Activated CD4-positive, alpha-beta T cell treated with anti-CD3 and anti-CD28 coated beads, Interleukin-2, amount 10 ng/mL, durations not matched to agents 7 days and 5 days (primary cell): ENCODE measurements at regions not wholly inside any gene's neighbourhood (a gene's known extent, or its start where the extent isn't known, plus 50 kb on each side); places are given as distances from the start of the nearest gene placed in this dataset.

Source experiments
- CTCF ChIA-PET: fragments of 350-600 bp; sonication (Branson Sonifier 250); formaldehyde crosslinking; loops from one replicate; lab custom pipeline; 2021; ENCODE audit warnings: antibody characterized with exemption; lab: Charles Lee
- POLR2A ChIA-PET: fragments of 350-600 bp; sonication (Branson Sonifier 250); formaldehyde crosslinking; loops from one replicate; lab custom pipeline; 2021; ENCODE audit warnings: antibody characterized with exemption; lab: Charles Lee
- DNase-seq: peaks from one replicate; pipeline ENCODE4 v3.0.0-alpha.2; 2020
- H3K27ac Mint-ChIP-seq: one replicate; pipeline ENCODE4 v1.8.0; 2021; ENCODE audit warnings: mild to moderate bottlenecking, moderate library complexity, mixed read lengths
- H3K27me3 Mint-ChIP-seq: one replicate; pipeline ENCODE4 v1.8.0; 2021; ENCODE audit warnings: mixed read lengths
- H3K36me3 Mint-ChIP-seq: one replicate; pipeline ENCODE4 v1.8.0; 2021; ENCODE audit warnings: low read depth, mixed read lengths
- H3K4me1 Mint-ChIP-seq: one replicate; pipeline ENCODE4 v1.8.0; 2021; ENCODE audit warnings: mixed read lengths
- H3K4me3 Mint-ChIP-seq: one replicate; pipeline ENCODE4 v1.8.0; 2021; ENCODE audit warnings: mild to moderate bottlenecking, moderate library complexity, mixed read lengths
- H3K9me3 Mint-ChIP-seq: one replicate; pipeline ENCODE4 v1.8.0; 2021; ENCODE audit warnings: mixed read lengths

GRCh38 chr10:31179091-31179680, 139.8 kb upstream of the ZEB1 start:
- Mint-ChIP-seq H3K4me1 (no peaks in the 10 kb centered on the region), H3K9me3 (peaks cover 13% of the 10 kb centered on the region), H3K27ac (no peak overlapping the region), H3K4me3 (no peak overlapping the region), H3K27me3 (peaks cover 4% of the 10 kb centered on the region), H3K36me3 (peaks cover 4% of the 10 kb centered on the region)
- ChIA-PET POLR2A (no interaction called here), CTCF (no interaction called here)
- DNase-seq = no peak

GRCh38 chr10:31186225-31187000, 132.6 kb upstream of the ZEB1 start:
- no peak for DNase-seq

GRCh38 chr10:31187182-31187581, 131.8 kb upstream of the ZEB1 start:
- POLR2A ChIA-PET = no interaction called here

More at GRCh38 chr10:31186225-31187000, 132.6 kb upstream of the ZEB1 start:
- peaks cover 2% of the 10 kb centered on the region for H3K4me1 Mint-ChIP-seq
- ChIA-PET POLR2A (no interaction called here), CTCF (no interaction called here)
- peaks cover 1% of the 10 kb centered on the region for H3K27me3 Mint-ChIP-seq
- H3K9me3 Mint-ChIP-seq = no peaks in the 10 kb centered on the region
- no peak overlapping the region for H3K4me3 Mint-ChIP-seq
- H3K27ac Mint-ChIP-seq = no peak overlapping the region
- H3K36me3 Mint-ChIP-seq = no peaks in the 10 kb centered on the region

DNA sequence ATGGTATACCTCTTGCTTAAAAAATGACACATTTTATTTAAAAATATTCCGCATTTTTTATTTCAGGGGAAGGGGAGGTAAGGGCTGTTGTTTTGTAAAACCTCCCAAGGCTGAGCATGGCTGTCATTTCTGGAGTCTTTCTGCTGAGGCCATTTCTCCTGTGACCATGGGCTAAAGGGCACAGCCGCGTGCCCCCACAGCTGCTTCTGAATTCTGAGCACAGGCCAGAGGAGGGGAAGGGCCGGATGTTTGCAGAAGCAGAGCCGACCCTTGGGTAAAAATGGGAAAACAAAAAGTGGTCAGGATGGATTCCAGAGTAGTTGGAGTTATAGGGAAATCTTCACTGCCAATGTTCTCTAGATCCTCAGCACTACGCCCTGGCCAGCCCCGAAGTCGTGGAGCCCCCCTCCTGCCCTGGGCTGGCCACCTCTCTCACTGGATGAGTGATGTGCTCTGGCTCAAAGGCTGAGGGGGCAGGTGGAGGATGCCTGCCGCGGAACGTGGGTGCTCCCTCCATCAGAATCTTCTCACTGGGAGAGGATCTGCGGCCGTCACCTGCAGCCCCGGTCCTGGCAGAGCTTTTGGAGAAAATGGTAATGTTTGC, 131.3 kb upstream of the ZEB1 start:
- ChIA-PET POLR2A (no interaction called here), CTCF (no interaction called here)
- Mint-ChIP-seq H3K4me1 (peaks cover 2% of the 10 kb centered on the region), H3K36me3 (no peaks in the 10 kb centered on the region), H3K9me3 (no peaks in the 10 kb centered on the region), H3K4me3 (no peak overlapping the region), H3K27me3 (peaks cover 1% of the 10 kb centered on the region), H3K27ac (no peak overlapping the region)
- no peak for DNase-seq

More at GRCh38 chr10:31187182-31187581, 131.8 kb upstream of the ZEB1 start:
- Mint-ChIP-seq H3K4me1 (peaks cover 2% of the 10 kb centered on the region), H3K36me3 (no peaks in the 10 kb centered on the region), H3K4me3 (no peak overlapping the region), H3K27me3 (peaks cover 1% of the 10 kb centered on the region), H3K9me3 (no peaks in the 10 kb centered on the region), H3K27ac (no peak overlapping the region)
- CTCF ChIA-PET = no interaction called here
- no peak for DNase-seq

GRCh38 chr10:31188792-31189406, 130.1 kb upstream of the ZEB1 start:
- no peak for DNase-seq
- CTCF ChIA-PET = no interaction called here
- H3K27me3 Mint-ChIP-seq = peaks cover 1% of the 10 kb centered on the region
- H3K9me3 Mint-ChIP-seq = no peaks in the 10 kb centered on the region
- H3K4me3 Mint-ChIP-seq = no peak overlapping the region
- no peaks in the 10 kb centered on the region for H3K36me3 Mint-ChIP-seq
- POLR2A ChIA-PET = no interaction called here
- no peak overlapping the region for H3K27ac Mint-ChIP-seq
- peaks cover 2% of the 10 kb centered on the region for H3K4me1 Mint-ChIP-seq

DNA sequence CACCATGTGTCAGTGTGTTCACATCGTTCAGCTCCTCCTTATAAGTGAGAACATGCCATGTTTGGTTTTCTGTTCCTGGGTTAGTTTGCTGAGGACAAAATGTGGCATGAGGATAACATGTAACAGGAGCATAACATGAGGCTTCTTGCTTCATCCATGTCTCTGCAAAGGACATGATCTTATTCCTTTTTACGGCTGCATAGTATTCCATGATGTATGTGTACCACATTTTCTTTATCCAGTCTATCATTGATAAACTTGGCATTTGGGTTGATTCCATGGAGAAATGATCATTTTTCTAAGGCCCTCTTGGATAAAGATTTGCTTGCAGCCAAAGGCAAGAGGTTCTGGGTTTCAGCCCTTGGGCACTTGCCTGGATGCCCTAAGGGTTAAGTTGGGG, 128.5 kb upstream of the ZEB1 start:
- H3K27ac Mint-ChIP-seq = no peak overlapping the region
- peaks cover 2% of the 10 kb centered on the region for H3K4me1 Mint-ChIP-seq
- H3K4me3 Mint-ChIP-seq = no peak overlapping the region
- no peak for DNase-seq
- POLR2A ChIA-PET = no interaction called here
- H3K9me3 Mint-ChIP-seq = no peaks in the 10 kb centered on the region
- no peaks in the 10 kb centered on the region for H3K27me3 Mint-ChIP-seq
- no peaks in the 10 kb centered on the region for H3K36me3 Mint-ChIP-seq
- CTCF ChIA-PET = interaction anchor here (0.9 kb wide), 1 partner anchor 99 kb away, joined by 3 read pairs; no protein-coding TSS in a partner anchor

GRCh38 chr10:31192475-31192874, 126.5 kb upstream of the ZEB1 start:
- no peak for DNase-seq
- Mint-ChIP-seq H3K27ac (no peak overlapping the region), H3K36me3 (no peaks in the 10 kb centered on the region), H3K4me3 (no peak overlapping the region), H3K9me3 (no peaks in the 10 kb centered on the region), H3K27me3 (no peaks in the 10 kb centered on the region), H3K4me1 (peaks cover 2% of the 10 kb centered on the region)
- ChIA-PET CTCF (no interaction called here), POLR2A (no interaction called here)

GRCh38 chr10:31194986-31195385, 124.0 kb upstream of the ZEB1 start:
- DNase-seq = no peak
- H3K36me3 Mint-ChIP-seq = no peaks in the 10 kb centered on the region
- no peak overlapping the region for H3K4me3 Mint-ChIP-seq
- H3K4me1 Mint-ChIP-seq = peaks cover under 1% of the 10 kb centered on the region
- CTCF ChIA-PET = no interaction called here
- H3K27ac Mint-ChIP-seq = no peak overlapping the region
- POLR2A ChIA-PET = no interaction called here
- no peaks in the 10 kb centered on the region for H3K9me3 Mint-ChIP-seq
- no peaks in the 10 kb centered on the region for H3K27me3 Mint-ChIP-seq

GRCh38 chr10:31197886-31198285, 121.1 kb upstream of the ZEB1 start:
- ChIA-PET POLR2A (no interaction called here), CTCF (no interaction called here)
- H3K9me3 Mint-ChIP-seq = no peaks in the 10 kb centered on the region
- no peaks in the 10 kb centered on the region for H3K4me1 Mint-ChIP-seq
- no peaks in the 10 kb centered on the region for H3K36me3 Mint-ChIP-seq
- DNase-seq = no peak
- no peaks in the 10 kb centered on the region for H3K27me3 Mint-ChIP-seq
- H3K4me3 Mint-ChIP-seq = no peak overlapping the region
- no peak overlapping the region for H3K27ac Mint-ChIP-seq

GRCh38 chr10:31204090-31204489, 114.9 kb upstream of the ZEB1 start:
- DNase-seq = no peak
- ChIA-PET CTCF (no interaction called here), POLR2A (no interaction called here)
- Mint-ChIP-seq H3K4me1 (no peaks in the 10 kb centered on the region), H3K4me3 (no peak overlapping the region), H3K27me3 (no peaks in the 10 kb centered on the region), H3K27ac (no peak overlapping the region), H3K9me3 (peaks cover 4% of the 10 kb centered on the region), H3K36me3 (no peaks in the 10 kb centered on the region)

- no peaks in the 10 kb centered on the region for H3K36me3 Mint-ChIP-seq
- H3K4me1 Mint-ChIP-seq = no peaks in the 10 kb centered on the region
- H3K9me3 Mint-ChIP-seq = peaks cover 4% of the 10 kb centered on the region
- no peaks in the 10 kb centered on the region for H3K27me3 Mint-ChIP-seq
- no peak overlapping the region for H3K4me3 Mint-ChIP-seq
- ChIA-PET POLR2A (no interaction called here), CTCF (no interaction called here)
- no peak overlapping the region for H3K27ac Mint-ChIP-seq
- no peak for DNase-seq
Observed at GRCh38 chr10:31207636-31208035, 111.4 kb upstream of the ZEB1 start.

GRCh38 chr10:31209478-31209877, 109.5 kb upstream of the ZEB1 start:
- CTCF ChIA-PET = no interaction called here
- H3K9me3 Mint-ChIP-seq = peaks cover 4% of the 10 kb centered on the region
- no peak overlapping the region for H3K27ac Mint-ChIP-seq

DNA sequence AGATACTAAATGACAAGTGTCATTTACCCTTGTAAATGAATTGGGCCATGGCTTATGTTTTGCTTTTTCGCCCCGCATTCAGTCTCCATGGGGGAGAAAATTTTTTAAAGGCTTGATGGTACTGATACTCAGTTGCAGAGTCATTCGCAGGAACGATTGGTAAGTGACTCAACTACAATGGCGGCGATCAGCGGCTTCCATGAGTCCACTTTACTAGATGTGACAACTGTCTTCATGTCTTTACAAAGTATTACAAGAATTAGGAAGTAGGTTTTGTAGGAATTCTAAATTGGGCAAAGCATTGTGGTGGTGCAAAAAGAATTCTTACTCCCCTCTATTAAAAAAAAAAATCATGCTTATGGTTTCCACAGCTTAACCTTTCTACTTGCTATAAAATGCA, 108.8 kb upstream of the ZEB1 start:
- ChIA-PET CTCF (no interaction called here), POLR2A (no interaction called here)
- no peak for DNase-seq
- Mint-ChIP-seq H3K4me1 (no peaks in the 10 kb centered on the region), H3K4me3 (no peak overlapping the region), H3K9me3 (no peaks in the 10 kb centered on the region), H3K27ac (no peak overlapping the region), H3K27me3 (no peaks in the 10 kb centered on the region), H3K36me3 (no peaks in the 10 kb centered on the region)

More at GRCh38 chr10:31209478-31209877, 109.5 kb upstream of the ZEB1 start:
- H3K36me3 Mint-ChIP-seq = no peaks in the 10 kb centered on the region
- H3K4me3 Mint-ChIP-seq = no peak overlapping the region
- no peak for DNase-seq
- no peaks in the 10 kb centered on the region for H3K27me3 Mint-ChIP-seq
- POLR2A ChIA-PET = no interaction called here
- H3K4me1 Mint-ChIP-seq = no peaks in the 10 kb centered on the region
